Activated T-cell treated with anti-CD3 and anti-CD28 coated beads, Interleukin-2, amount 50 U/mL, for 4 hours (primary cell): ENCODE measurements at regions not wholly inside any gene's neighbourhood (a gene's known extent, or its start where the extent isn't known, plus 50 kb on each side); places are given as distances from the start of the nearest gene placed in this dataset.

Experiments used
- ATAC-seq, 2 donors: fragments of 200-7000 bp; cut with Tn5 transposase; one replicate each; pipeline ENCODE4 v1.10.0; 2021
- DNase-seq: peaks from one replicate; pipeline ENCODE4 v3.0.0-alpha.2; 2020
- H3K27me3 Mint-ChIP-seq: one replicate; pipeline ENCODE4 v1.8.0; 2021; ENCODE audit warnings: low read depth, mixed read lengths
- H3K36me3 Mint-ChIP-seq: one replicate; pipeline ENCODE4 v1.8.0; 2022; ENCODE audit warnings: mixed read lengths; ENCODE audit not compliant: insufficient read depth
- H3K4me1 Mint-ChIP-seq: one replicate; pipeline ENCODE4 v1.8.0; 2021; ENCODE audit warnings: low read depth, mixed read lengths
- H3K4me3 Mint-ChIP-seq: one replicate; pipeline ENCODE4 v1.8.0; 2021; ENCODE audit warnings: mild to moderate bottlenecking, moderate library complexity, mixed read lengths
- H3K9me3 Mint-ChIP-seq: one replicate; pipeline ENCODE4 v1.8.0; 2021; ENCODE audit warnings: mixed read lengths

- H3K27me3 Mint-ChIP-seq = peaks cover 6% of the 10 kb centered on the region
- H3K36me3 Mint-ChIP-seq = no peaks in the 10 kb centered on the region
- peaks cover 9% of the 10 kb centered on the region for H3K9me3 Mint-ChIP-seq
- ATAC-seq (no peak), DNase-seq (no peak)
- H3K4me1 Mint-ChIP-seq = no peaks in the 10 kb centered on the region
- no peak overlapping the region for H3K4me3 Mint-ChIP-seq
Measured at GRCh38 chr20:51312480-51312783, 230.1 kb downstream of the NFATC2 start.

GRCh38 chr20:51311636-51312479, 230.7 kb downstream of the NFATC2 start:
- Mint-ChIP-seq H3K9me3 (peaks cover 9% of the 10 kb centered on the region), H3K36me3 (no peaks in the 10 kb centered on the region), H3K4me3 (no peak overlapping the region), H3K4me1 (no peaks in the 10 kb centered on the region), H3K27me3 (peaks cover 7% of the 10 kb centered on the region)
- DNase-seq (no peak), ATAC-seq (no peak)

GRCh38 chr20:51310216-51310615, 232.3 kb downstream of the NFATC2 start:
- ATAC-seq = no peak
- peaks cover 8% of the 10 kb centered on the region for H3K27me3 Mint-ChIP-seq
- no peaks in the 10 kb centered on the region for H3K4me1 Mint-ChIP-seq
- no peak overlapping the region for H3K4me3 Mint-ChIP-seq
- no peak for DNase-seq
- no peaks in the 10 kb centered on the region for H3K36me3 Mint-ChIP-seq
- H3K9me3 Mint-ChIP-seq = peaks cover under 1% of the 10 kb centered on the region

DNA sequence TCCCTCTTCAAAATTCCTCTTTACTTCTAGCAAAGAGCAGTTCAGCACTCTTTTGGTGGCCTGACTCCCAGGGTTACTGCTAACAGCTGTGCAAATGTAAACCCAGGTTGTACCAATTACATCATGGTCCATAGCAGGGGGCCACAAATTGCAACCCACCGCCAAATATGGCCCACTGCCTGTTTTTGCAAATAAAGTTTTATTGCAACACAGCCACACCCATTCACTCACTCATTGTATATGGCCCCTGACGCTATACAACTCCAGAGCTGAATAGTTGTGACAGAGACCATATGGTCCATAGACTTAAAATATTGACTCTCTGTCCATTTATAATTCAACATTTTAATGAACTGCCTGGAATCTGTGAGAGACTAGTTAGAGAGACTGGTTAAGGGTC, 233.4 kb downstream of the NFATC2 start:
- DNase-seq = no peak
- Mint-ChIP-seq H3K4me3 (no peak overlapping the region), H3K9me3 (no peaks in the 10 kb centered on the region), H3K27me3 (peaks cover 11% of the 10 kb centered on the region), H3K4me1 (no peaks in the 10 kb centered on the region), H3K36me3 (no peaks in the 10 kb centered on the region)
- no peak for ATAC-seq

DNA sequence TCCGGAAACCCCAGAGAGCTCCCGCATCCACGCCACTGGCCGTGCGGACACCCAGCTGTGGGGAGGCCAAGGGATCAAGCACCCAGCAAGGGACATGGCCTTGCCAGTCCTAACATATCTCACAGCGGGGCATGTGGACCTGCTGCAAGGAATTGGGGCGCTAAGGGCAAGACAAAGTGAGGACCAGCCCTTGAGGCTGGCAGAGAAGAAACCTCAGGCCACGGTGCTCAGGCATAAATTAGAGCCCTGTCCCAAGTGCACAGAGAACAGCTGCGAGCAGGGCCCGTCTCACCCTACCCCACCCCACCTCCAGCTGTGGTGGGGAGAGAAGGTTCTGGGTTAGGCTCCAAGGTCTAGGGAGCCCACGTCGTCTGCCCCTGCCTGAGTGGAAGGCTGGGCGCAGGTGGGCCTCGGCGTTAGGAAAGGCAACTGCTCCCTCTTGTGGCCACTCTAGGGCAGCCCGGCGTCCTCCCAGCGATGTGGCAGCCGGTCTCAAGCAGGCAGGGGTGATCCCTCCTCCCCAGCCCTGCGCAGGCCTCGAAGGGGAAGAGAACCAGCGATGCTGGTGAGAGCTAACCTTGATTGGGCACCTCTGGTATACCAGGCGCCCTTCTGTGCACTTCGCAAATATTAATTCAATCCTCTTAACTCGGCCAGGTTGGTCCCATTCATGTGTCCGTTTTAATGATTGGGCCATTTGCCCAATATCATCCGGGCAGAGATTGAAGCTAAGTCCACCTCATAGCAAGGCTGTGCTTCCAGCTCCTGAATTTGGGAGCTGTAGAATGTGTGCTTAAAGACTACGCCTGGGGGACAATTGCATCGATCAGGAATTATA, 235.8 kb downstream of the NFATC2 start:
- H3K4me3 Mint-ChIP-seq = no peak overlapping the region
- peaks cover 8% of the 10 kb centered on the region for H3K27me3 Mint-ChIP-seq
- H3K4me1 Mint-ChIP-seq = no peaks in the 10 kb centered on the region
- no peaks in the 10 kb centered on the region for H3K36me3 Mint-ChIP-seq
- ATAC-seq = peak; percentile 98
- DNase-seq = peak; percentile 67
- H3K9me3 Mint-ChIP-seq = no peaks in the 10 kb centered on the region

- Mint-ChIP-seq H3K36me3 (no peaks in the 10 kb centered on the region), H3K27me3 (peaks cover 8% of the 10 kb centered on the region), H3K4me1 (no peaks in the 10 kb centered on the region), H3K4me3 (no peak overlapping the region), H3K9me3 (no peaks in the 10 kb centered on the region)
- DNase-seq = no peak
- ATAC-seq = no peak
Measured at GRCh38 chr20:51306081-51306480, 236.4 kb downstream of the NFATC2 start.

DNA sequence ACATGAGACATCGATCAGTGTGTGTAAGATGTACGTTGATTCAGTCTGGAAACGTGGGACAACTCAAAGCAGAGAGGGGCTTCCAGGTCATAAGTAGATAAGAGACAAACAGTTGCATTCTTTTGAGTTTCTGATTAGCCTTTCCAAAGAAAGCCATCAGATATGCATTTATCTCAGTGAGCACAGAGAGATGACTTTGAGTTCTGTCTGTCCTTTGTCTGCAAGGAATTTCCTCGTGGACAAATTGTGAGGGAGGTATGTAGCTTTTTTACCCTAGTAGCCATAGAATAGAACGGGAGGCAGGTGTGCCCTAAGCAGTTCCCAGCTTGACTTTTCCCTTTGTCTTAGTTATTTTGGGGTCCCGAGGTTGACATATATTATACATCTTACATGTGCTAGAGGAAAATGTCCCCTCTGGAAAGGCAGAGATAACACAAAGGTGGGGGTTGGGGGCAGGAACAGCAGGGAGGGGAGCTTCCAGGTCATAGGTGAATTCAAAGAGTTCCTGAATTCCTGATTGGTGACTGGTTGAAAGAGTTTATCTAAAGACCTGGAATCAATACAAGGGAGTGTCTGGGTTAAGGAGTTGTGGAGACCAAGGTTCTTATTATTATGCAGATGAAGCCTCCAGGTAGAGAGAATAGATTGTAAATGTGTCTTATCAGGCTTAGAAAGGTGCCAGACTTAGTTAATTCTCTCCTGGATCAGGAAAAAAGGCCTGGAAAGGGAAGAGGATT, 237.0 kb downstream of the NFATC2 start:
- ATAC-seq (no peak), DNase-seq (no peak)
- Mint-ChIP-seq H3K9me3 (no peaks in the 10 kb centered on the region), H3K4me3 (no peak overlapping the region), H3K27me3 (peaks cover 8% of the 10 kb centered on the region), H3K4me1 (no peaks in the 10 kb centered on the region), H3K36me3 (no peaks in the 10 kb centered on the region)

- Mint-ChIP-seq H3K4me1 (no peaks in the 10 kb centered on the region), H3K9me3 (no peaks in the 10 kb centered on the region)
Measured at GRCh38 chr20:51303731-51304670, 238.5 kb downstream of the NFATC2 start.

GRCh38 chr20:51301026-51301425, 241.5 kb downstream of the NFATC2 start:
- Mint-ChIP-seq H3K9me3 (no peaks in the 10 kb centered on the region), H3K36me3 (no peaks in the 10 kb centered on the region), H3K4me1 (no peaks in the 10 kb centered on the region), H3K4me3 (no peak overlapping the region), H3K27me3 (peaks cover 2% of the 10 kb centered on the region)
- no peak for ATAC-seq
- no peak for DNase-seq

More at GRCh38 chr20:51303731-51304670, 238.5 kb downstream of the NFATC2 start:
- Mint-ChIP-seq H3K27me3 (peaks cover 7% of the 10 kb centered on the region), H3K36me3 (no peaks in the 10 kb centered on the region), H3K4me3 (no peak overlapping the region)
- DNase-seq (no peak), ATAC-seq (no peak)

DNA sequence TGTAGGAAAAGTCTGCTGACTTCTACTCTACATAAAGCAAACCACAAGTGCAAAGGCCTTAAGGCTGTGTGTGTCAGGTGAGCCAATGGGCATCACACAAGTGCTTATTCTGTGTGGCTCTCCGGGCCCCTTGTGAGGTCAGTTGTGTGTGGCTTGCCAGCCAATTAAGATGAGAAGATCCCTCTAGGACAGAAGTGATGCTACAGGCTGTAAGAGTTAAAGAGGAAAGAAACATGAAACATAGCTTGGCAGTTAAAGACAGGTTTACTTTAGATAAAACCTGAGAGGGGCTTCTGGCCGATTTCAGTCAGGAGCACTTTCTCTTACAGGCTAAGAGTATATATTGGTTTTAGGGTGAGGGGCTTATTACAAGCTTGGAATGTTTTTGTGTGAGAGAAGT, 242.4 kb downstream of the NFATC2 start:
- Mint-ChIP-seq H3K4me3 (no peak overlapping the region), H3K27me3 (peaks cover 3% of the 10 kb centered on the region), H3K36me3 (no peaks in the 10 kb centered on the region)

DNA sequence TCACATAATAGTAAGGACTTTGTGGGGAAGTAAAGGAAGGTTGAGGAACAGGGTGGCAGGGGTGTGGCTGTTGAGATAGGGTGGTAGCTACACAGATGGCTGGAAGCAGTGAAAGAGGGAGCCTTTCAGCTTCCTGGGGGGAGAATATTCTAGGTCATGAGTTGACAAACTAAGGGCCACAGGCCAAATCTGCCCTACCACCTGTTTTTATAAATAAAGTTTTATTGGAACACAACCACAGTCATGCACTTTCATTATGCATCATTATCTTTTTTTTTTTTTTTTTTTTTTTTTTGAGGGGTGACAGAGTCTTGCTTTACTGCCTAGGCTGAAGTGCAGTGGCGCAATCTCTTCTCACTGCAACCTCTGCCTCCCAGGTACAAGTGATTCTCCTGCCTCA, 243.1 kb downstream of the NFATC2 start:
- DNase-seq = no peak
- H3K36me3 Mint-ChIP-seq = no peaks in the 10 kb centered on the region
- H3K4me3 Mint-ChIP-seq = no peak overlapping the region
- H3K4me1 Mint-ChIP-seq = no peaks in the 10 kb centered on the region
- peaks cover 8% of the 10 kb centered on the region for H3K27me3 Mint-ChIP-seq
- no peaks in the 10 kb centered on the region for H3K9me3 Mint-ChIP-seq
- no peak for ATAC-seq

More for the DNA sequence above, 242.4 kb downstream of the NFATC2 start:
- Mint-ChIP-seq H3K4me1 (no peaks in the 10 kb centered on the region), H3K9me3 (no peaks in the 10 kb centered on the region)
- DNase-seq (no peak), ATAC-seq (no peak)

GRCh38 chr20:51298141-51298749, 244.3 kb downstream of the NFATC2 start:
- Mint-ChIP-seq H3K36me3 (no peaks in the 10 kb centered on the region), H3K4me3 (no peak overlapping the region), H3K9me3 (no peaks in the 10 kb centered on the region), H3K27me3 (peaks cover 9% of the 10 kb centered on the region), H3K4me1 (no peaks in the 10 kb centered on the region)
- no peak for DNase-seq
- ATAC-seq = no peak

DNA sequence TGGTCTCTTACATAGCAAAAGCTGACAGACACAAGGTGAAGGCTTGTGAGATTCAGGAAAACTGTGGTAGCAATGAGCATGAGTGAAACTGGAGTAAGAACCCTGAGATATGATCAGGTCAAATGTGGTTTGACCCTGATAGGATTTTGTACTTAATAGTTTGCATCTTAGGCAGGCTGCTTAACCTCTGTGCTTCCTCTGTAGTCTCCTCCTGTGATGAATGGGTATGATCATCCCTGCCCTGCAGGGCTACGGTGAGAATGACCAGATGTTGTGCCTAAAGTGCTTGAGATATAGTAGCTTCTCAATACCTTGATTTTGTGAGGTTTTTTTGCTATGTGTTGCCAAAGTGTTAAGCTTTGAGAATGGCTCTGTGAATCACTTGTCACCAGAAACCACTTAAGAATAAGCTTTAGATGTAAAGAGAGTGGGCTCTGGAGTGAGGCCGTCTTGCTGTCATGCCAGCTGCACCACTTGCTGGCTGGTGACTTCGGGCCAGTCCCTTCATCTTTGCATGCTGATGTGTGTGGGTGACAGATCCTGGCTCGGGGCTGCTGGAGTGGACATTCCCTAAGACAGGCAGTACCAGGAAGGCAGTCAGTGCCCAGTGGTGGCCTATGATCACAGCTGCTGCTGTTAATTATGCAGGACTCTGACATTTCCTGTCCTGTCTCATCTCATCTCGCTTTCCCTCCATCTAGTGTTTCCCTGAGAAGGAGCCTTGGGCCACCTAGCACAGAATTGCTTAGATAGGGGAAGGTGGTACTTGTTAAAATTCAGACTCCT, 254.7 kb downstream of the NFATC2 start:
- Mint-ChIP-seq H3K4me3 (no peak overlapping the region), H3K9me3 (no peaks in the 10 kb centered on the region), H3K4me1 (no peaks in the 10 kb centered on the region), H3K36me3 (no peaks in the 10 kb centered on the region), H3K27me3 (peaks cover 5% of the 10 kb centered on the region)
- ATAC-seq (no peak), DNase-seq (no peak)
